ENCODE measurements at regions not wholly inside any gene's neighbourhood (a gene's known extent, or its start where the extent isn't known, plus 50 kb on each side); places are given as distances from the start of the nearest gene placed in this dataset.
"Not testable (repeated sequence)": the region's sequence is repeated elsewhere in the genome, so short reads cannot be mapped to it uniquely, and the experiment has no call there.

DNA sequence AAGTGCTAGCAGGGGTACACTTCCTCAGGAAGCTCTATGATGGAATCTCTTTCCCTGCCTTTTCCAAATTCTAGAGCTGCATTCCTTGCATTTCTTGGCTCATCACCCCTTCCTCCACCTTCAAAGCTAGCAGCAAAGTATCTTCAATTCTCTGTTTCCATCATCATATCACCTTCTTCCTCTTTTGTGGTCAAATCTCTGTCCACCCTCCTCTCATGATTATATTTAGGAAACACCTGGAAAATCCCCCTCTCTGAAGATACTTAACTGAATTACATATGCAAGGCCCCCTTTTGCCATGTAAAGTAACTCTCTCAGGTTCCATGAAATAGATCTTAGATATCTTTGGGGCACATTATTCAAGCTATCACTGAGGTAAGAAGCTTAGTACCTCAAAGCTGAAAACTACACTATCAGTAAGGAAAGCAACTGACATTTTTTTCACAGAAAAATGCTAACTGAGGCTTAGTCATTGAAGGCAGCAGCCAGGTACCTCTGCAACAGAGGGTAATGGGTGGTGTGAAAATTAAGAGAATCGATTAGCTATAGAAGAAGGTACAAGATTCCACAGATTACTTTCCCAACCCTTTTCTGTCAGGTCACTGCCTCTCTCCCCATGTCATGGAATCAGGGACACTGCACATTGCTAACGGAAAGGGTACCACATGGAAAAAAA is 197.3 kb downstream of the MACC1 start:
- DNase-seq = no peak

DNA sequence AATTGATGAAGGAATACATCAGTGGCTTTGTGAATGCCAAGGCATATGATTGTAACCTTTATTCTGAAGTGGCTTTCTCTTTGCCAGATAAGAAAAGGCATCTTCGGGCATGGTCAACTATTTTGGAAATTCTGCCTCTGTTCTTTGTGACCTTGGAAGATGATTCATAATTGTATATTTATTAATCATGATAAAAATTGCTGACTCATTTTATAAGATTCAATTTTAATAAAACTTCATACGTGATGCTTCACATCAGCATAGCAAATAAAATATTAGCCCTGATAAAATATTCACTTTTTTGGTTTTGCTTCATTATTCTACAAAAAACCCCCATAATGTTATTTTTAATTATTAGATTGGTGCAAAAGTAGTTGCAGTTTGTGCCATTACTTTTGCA is 200.5 kb downstream of the MACC1 start:
- no peak for DNase-seq

DNA sequence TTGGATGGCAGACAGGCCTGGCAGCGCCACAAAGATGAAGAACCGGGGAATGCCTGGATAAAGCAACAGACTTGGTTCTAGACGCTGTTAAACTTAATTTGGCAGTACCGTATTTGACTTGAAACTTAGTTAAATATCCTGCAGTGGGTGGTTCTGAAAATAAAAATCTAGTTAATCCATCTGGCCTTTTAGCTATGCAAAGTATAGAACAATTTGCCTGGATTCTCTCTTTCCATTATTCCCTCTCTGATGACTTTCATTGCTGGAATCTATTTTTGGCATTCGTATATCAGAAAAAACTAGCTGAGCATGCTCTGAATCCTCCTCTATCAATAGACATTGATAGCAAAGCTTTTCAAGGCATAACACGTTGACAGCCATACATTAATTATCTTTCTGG is 203.6 kb downstream of the MACC1 start:
- DNase-seq = no peak

DNA sequence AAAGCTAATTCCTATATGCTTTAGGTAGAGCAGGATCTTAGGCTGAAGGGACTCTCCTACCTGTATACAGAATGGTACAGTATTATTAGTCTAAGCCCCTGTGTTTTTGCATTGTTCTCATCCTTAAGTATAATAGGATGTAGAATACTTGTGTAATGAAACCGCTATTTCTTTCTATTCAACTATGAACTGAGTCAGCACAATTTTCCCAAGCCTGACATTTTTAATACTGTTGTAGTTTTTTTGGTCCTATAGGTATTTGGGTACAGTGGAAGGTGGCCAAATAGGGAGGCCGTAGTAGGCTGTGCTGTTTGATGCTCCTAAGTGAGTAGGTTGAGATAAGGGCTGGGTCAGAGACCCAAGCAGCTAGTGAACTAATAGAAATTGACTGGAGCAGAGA is 205.1 kb downstream of the MACC1 start:
- DNase-seq = no peak

DNA sequence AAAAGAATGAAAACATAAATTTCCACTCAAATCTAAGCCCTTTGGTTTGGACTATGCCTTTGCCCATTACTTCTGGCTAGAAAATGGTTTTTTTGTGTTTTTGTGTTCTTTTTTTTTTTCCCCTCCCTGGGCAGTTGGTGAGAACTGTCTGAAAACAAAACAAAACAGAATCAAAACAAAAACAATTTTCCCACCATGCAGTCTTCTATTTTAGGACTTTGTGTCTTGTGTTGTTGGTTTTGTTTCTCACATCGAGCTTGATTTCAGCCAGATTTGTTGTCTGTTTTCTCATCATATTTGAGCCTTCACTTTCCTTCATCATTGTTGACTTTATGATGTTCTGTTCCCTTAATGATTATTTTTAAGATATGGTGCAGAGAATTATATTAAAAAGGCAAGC is 206.3 kb downstream of the MACC1 start:
- no peak for DNase-seq

DNA sequence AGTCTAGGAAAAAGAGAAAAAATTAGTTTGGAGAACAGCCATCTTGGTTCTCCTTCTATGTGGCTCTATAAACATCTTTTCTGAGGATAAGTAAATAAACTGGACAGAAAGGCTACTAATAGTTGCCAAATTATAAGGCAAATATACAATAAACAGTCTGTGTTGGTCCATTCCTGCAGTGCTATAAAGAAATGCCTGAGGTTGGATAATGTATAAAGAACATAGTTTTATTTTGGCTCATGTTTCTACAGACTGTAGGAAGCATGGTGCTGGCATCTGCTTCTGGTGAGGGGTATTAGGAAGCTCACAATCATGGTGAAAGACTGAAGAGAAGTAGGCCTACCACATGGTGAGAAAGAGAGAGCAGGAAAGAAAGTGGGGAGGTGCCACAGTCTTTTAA is 209.7 kb downstream of the MACC1 start:
- DNase-seq = no peak

DNA sequence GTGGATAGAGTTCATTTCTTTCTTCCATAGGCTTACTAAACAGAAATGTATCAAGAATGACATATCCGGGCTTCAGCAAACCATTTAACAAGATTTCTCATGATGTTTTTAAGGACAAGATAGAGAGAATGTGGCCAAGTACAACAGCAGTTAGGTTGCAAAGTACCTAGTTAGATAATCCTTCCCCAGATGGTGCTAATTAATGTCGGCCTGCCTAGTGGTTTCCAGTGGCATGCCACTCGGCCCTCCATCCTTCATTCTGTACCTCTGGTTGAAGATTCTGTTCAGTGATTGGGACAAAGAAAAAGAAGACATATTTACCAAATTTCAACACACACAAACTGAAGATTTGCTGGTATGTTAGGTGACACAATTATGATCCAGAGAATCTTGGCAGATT is 212.1 kb downstream of the MACC1 start:
- DNase-seq = no peak

DNA sequence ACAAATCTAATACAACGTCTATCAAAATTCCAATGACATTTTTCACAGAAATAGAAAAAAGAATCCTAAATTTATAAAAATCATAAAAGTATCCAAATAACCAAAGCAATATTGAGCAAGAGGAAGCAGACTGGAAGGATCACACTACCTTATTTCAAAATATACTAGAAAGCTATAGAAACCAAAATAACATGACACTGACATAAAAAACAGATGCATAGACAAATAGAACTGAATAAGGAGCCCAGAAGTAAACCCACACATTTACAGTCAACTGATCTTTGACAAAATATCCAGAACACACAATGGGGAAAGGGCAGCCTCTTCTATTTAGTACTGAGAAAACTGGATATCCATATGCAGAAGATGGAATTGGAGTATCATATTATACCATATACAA is 217.5 kb downstream of the MACC1 start:
- DNase-seq = no peak

DNA sequence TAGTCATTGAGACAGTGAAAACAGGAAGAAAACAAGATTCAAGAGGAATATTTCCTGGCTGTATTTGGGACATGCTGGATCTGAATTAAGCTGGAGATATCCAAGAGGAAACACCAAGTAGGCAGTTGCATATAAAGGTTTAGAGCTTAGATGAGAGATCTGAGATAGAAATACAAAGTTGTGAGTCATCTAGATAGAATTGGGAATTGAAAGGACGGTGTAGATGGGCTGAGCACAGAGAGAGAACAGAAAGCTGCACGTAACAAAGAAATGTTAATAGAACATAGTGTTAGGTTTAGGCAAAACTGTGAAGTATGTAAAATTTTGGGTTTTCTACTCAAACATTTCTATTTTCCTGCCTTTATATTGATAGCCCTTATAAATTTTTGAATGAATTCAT is 218.5 kb upstream of the TMEM196 start:
- no peak for DNase-seq

DNA sequence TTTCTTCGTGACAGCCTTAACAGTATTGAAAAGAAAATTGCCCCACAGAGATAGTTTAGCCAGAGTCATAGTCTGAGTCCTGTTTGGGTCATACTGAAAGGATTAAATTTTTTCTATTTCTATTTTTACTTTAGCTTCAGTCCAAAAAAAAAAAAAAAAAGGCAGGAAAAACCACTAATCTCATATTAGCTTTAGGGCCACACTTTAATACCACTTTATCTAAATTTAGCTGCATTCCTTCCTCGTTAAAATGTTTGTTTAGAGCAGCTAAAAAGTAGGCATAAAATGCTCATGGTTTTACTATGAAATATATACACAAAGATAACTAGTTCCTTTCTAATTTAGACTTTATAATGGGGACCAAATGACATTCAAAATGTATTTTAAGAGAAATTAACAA is 216.5 kb upstream of the TMEM196 start:
- DNase-seq = no peak

DNA sequence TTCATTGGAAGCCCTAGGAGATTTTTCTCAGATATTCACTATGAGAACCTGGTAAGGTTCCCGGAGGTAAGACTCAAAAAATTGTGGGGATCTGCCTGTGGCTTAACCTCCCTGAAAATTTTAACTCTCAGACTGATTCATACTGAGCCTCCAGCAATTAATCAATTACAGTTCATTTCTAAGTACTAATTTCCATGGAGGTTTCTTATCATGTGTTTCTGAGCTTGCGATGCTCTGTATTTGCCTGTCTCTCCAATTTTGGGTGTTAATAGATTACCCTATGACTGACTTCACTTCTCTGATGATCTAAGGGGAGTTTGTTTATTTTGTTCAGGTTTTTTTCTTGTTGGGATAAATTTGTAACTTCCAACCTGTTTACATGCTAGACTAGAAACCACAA is 215.4 kb upstream of the TMEM196 start:
- DNase-seq = no peak

DNA sequence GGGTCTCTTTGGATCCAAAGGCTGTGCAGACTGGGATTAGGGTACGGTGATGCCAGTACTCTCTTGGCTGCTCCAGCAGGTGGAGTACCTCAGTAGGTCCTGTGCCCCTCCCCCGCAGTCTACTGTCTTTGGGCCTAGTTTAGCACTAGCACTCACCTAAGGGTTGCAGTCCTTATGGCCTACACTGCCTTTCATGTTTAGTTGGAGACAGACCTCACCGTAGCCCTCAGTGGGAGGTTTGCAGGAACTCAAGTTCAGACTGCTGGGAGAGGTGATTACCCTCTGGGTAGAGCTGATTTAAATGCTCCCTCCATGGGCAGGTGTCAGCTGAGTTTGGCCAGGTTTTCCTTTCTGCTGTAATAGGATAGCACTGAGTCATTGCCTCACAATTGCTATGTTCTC is 210.8 kb upstream of the TMEM196 start:
- no peak for DNase-seq

DNA sequence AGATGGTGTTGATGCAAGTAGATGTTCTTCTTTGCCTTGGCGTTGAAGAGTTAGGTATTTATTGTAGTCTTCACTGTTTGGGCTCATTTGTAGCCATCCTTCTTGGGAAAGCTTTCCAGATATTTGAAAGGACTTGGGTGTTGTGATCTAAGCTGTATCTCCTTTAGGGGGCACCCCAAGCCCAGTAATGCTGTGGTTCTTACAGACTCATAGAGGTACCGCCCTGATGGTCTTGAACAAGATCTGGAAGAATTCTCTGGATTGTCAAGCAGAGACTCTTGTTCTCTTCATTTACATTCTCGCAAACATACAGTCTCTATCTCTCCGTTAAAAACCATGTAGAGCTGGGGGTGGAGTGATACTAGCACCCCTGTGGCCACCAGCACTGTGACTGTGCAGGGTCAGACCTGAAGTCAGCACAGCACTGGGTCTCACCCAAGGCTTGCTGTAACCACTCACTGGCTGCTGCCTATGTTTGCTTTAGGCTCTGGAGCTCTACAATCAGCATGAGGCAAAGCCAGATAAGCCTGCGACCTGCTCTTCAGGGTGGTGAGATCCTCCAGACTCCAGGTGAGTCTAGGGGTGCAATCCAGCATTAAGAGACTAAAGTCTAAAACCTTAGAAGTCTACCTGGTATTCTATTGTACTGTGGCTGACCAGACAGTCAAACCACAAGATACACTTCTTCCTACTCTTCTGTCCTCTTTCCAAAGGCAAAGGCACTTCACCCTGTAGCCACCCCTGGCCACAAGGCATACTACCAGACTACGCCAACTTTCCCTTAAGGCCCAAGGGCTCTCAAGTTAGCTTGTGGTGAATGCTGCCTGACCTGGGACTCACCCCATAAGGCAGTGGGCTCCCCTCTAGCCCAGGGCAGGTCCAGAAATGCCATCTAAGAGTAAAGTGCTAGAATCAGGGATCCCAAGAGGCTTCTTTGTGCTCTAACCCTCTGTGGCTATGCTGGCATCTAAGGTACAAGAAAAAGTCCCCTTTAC is 209.7 kb upstream of the TMEM196 start:
- no peak for DNase-seq

DNA sequence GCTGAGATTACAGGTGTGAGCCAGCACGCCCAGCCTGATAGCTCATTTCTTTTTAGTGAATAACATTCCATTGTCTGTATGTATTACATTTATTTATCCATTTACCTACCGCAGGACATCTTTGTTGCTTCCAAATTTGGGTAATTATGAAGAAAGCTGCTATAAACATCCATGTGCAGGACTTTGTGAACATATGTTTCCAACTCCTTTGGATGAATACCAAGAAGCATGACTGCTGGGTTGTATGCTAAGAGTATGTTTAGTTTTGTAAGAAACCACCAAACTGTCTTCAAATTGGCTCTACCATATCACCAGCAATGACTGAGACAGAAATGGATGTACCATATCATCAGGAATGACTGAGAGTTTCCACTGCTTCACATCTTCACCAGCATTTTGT is 200.2 kb upstream of the TMEM196 start:
- no peak for DNase-seq

DNA sequence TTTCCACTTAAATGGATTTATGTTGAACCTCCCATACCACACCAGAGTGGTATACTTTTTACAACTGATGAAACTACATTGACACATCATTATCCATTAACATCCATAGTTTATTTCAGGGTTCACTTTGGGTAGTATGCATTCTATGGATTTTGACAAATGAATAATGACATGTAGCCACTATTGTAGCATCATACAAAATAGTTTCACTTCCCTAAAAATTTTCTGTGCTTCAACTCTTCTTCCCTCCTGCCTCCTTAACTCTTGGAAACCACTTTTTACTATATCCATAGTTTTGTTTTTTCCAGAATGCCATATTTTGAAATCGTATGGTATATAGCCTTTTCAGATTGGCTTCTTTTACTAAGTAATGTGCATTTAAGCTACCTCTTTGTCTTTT is 199.5 kb upstream of the TMEM196 start:
- no peak for DNase-seq

DNA sequence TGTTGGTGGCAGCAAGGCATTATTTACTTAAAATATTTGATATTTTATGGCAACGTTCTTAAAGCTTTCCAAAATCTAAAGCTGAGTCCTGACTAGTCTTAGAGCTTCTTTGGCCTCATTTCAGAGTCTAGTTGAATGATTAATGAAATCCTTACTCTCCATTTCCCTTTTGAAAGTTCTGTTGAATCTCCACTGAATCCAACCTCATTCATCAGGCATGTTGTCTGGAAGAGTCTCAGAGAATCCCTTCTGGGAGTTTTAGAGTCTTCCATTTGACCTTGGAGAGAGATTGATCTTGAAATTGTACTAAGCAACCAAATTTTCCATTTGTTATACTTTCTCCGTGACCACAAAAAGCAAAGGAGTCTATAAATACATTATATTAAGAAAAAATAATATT is 198.5 kb upstream of the TMEM196 start:
- DNase-seq = no peak

DNA sequence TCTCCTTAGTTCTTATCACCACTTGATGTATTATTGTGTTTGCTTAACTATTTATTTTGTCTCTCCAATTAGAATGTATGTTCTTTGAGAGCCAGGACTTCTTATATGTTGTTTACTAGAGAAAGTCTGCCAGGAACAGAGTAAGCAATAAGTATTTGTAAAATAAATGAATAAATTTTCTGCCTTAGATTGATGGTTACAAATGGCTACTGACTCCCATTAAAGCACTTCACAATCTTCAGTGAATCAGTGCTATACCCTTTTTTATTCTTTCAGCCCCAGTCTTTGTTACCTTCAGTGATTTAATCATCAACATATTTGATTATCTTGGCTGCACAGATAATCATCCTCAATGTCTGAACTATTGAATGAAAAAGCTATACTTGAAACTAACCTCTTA is 197.1 kb upstream of the TMEM196 start:
- DNase-seq = no peak

DNA sequence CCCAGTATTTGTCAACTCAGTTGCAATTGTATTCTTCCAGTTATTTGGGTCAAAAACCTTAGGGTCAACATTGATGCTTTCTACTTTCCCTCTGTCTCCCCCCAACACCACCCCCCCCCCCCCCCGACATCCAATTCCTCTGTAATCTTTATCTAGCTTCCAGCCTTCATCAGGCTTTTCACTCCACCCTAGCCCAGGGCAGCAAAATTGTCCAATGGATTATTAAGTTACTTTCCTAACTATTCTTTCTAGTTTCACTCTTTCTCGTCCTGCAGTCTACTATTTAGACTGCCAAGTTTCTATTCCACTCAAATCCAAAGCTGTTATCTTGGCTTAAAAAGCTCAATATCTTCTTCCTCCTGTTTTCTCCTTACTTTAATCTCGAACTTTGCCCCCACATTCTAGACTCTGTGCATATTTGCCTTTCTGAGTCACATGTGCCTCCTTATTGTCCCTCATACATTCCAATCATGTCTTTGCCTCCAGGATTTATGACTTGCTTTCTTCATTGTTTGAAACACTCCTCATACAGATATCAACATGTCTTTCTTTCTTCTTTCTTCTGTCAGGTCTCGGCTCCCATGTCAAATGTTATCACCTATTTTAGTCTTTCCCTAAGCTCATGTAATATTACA is 196.6 kb upstream of the TMEM196 start:
- no peak for DNase-seq

DNA sequence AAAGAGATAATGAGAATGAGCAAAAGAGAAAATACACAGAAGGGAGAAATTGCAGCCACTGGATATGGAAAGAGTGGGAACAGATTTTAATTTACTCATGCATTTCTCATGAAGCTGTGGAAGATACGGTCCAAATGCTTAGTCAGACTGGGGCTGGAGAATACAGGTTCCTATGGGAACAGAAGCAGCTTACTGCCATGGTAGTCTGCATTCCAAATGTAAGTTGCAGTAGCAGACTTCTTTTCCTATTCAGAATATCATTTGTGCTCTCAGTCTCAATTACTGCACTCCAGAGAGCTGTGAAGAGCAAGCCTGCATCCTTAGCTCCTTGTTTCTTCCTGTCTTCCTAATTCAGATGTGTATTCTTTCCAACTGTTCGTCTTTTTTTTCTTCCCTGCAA is 190.8 kb upstream of the TMEM196 start:
- DNase-seq = no peak

DNA sequence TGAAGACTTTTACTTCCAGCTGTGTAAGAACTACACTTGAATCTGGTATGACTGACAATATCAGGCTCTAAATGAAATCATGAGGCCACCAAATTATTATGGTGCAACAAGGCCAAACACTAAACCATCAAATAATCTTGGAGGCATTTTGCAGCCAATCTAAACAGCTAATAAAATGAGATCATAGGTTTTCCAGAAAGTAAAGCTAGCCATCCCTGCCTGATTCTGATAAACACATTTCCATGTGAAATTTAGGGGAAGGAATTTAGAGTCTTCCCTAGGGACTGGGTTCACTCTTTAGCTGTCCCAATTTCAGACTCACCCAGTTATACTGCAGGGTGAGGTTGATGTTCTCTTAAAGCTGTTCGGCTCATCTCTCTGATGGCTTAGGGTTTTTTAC is 190.3 kb upstream of the TMEM196 start:
- no peak for DNase-seq

DNA sequence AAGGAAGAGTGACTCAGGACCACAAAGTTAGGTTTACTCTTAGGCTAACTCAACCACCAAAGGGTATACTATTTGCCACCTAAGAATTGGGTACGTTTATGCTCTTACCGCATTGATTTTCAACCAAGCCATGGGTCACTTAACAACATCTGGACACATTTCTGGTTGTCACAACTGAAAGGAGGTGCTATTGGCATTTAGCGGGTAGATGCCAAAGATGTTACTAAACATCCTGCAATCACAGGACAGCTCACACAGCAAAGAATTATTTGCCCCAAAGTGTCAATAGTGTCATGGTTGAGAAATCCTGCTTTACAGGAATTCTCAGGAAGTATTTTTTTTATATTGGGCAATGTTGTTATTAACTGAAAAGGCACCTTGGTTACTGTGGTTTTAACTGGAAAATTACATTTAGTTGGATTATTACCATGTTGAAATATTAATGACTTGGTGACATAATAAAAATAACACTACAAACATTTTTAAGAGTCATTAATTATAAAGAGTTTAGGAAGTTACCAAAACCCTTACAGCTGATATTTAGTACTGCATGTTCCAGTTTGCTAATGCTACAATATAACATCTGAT is 185.0 kb upstream of the TMEM196 start:
- no peak for DNase-seq

DNA sequence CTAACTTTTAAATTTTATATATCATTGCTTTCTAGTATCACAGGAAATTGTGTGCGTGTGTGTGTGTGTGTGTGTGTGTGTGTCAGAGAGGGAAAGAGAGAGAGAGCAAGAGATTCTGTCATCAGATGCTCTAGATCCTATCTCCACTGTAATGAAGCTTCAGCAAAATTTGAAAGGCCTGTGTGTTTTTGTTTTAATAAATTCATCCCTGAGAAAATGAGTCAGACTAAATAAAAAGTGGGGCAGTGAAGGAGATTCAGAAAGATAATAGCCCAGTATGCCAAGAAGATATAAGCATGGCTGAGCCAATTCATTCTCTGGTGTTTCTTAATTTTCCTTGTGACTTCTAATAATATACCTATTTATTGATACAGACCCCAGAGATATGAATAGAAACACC is 184.2 kb upstream of the TMEM196 start:
- no peak for DNase-seq

DNA sequence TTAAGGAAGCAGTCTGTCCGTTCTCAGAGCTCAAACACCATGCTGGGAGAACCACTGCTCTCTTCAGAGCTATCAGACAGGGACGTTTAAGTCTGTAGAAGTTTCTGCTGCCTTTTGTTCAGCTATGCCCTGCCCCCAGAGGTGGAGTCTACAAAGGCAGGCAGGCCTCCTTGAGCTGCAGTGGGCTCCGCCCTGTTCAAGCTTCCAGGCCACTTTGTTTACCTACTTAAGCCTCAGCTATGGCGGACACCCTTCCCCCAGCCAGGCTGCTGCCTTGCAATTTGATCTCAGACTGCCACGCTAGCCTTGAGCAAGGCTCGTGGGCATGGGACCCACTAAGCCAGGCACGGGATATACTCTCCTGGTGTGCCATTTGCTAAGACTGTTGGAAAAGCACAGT is 180.7 kb upstream of the TMEM196 start:
- DNase-seq = not testable (repeated sequence)

DNA sequence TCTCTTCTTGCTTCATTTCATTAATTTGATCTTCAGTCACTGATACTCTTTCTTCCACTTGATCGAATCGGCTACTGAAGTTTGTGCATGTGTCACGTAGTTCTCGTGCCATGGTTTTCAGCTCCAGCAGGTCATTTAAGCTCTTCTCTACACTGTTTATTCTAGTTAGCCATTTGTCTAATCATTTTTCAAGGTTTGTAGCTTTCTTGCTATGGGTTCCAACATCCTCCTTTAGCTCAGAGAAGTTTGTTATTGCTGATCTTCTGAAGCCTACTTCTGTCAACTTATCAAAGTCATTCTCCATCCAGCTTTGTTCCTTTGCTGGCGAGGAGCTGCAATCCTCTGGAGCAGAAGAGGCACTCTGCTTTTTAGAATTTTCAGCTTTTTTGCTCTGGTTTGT is 180.0 kb upstream of the TMEM196 start:
- DNase-seq = not testable (repeated sequence)
